Fibroblast of villous mesenchyme (primary cell): ENCODE measurements at regions not wholly inside any gene's neighbourhood (a gene's known extent, or its start where the extent isn't known, plus 50 kb on each side); places are given as distances from the start of the nearest gene placed in this dataset.
"Not testable (repeated sequence)": the region's sequence is repeated elsewhere in the genome, so short reads cannot be mapped to it uniquely, and the experiment has no call there.

Experiments
- DNase-seq: peaks from one replicate; pipeline ENCODE4 v3.0.0-alpha.2; 2010; ENCODE audit warnings: low read depth
- H3K4me3 ChIP-seq: 2 replicates; pipeline ENCODE4 v1.5.1; 2011; ENCODE audit warnings: low read depth, mild to moderate bottlenecking, low read length
- TF ChIP-seq, protein P1 (sequence below): IDR thresholded peaks from 2 replicates; pipeline ENCODE4 v1.5.1; 2012; ENCODE audit warnings: low read depth, mild to moderate bottlenecking, low read length; ENCODE audit not compliant: insufficient read depth

DNA sequence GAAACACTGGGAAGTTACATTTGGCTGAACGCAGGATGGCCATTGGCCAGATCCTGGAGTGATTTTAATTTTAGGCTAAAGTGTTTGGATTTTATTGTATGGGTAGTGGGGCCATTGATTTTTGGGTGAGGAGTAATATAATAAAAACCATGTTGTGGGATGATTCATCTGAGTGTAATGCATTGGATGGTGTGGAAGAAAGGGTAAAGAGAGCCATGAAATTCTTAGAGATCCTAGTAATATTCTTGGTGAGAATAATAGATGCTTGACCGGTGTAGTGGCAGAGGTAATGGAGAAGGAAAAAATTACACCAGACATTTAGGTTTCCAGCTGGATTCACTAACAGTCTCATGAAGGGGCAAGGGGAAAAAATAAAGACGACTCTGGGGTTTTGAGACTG lies 158.1 kb downstream of the NPR3 start:
- DNase-seq, result no peak
- TF ChIP-seq, protein P1, sequence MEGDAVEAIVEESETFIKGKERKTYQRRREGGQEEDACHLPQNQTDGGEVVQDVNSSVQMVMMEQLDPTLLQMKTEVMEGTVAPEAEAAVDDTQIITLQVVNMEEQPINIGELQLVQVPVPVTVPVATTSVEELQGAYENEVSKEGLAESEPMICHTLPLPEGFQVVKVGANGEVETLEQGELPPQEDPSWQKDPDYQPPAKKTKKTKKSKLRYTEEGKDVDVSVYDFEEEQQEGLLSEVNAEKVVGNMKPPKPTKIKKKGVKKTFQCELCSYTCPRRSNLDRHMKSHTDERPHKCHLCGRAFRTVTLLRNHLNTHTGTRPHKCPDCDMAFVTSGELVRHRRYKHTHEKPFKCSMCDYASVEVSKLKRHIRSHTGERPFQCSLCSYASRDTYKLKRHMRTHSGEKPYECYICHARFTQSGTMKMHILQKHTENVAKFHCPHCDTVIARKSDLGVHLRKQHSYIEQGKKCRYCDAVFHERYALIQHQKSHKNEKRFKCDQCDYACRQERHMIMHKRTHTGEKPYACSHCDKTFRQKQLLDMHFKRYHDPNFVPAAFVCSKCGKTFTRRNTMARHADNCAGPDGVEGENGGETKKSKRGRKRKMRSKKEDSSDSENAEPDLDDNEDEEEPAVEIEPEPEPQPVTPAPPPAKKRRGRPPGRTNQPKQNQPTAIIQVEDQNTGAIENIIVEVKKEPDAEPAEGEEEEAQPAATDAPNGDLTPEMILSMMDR, result no peak
- H3K4me3 ChIP-seq, result no peak overlapping the region

DNA sequence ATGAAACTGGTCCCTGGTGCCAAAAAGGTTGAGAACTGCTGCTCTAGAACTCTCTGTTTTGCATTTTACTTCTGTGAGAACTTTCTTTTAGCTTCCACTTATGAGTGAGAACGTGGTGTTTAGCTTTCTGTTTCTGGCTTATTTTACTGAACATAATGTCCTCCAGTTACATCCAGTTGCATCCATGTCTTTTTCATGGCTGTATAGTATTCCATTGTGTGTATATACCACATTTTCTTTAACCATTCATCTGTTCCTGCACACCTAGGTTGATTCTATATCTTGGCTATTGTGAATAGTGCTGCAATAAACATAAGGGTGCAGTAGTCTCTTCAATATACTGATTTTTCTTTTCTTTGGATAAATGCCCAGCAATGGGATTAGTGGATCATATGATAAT lies 165.7 kb downstream of the NPR3 start:
- no peak for DNase-seq
- H3K4me3 ChIP-seq, result no peak overlapping the region
- TF ChIP-seq, protein P1, result no peak

DNA sequence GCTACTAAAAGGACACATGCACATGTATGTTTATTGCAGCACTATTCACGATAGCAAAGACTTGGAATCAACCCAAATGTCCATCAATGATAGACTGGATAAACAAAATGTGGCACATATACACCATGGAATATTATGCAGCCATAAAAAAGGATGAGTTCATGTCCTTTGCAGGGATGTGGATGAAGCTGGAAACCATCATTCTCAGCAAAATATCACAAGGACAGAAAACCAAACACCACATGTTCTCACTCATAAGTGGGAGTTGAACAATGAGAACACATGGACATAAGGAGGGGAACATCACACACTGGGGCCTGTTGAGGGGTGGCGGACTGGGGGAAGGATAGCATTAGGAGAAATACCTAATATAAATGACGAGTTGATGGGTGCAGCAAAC lies 168.2 kb downstream of the NPR3 start:
- not testable (repeated sequence) for DNase-seq, H3K4me3 ChIP-seq

DNA sequence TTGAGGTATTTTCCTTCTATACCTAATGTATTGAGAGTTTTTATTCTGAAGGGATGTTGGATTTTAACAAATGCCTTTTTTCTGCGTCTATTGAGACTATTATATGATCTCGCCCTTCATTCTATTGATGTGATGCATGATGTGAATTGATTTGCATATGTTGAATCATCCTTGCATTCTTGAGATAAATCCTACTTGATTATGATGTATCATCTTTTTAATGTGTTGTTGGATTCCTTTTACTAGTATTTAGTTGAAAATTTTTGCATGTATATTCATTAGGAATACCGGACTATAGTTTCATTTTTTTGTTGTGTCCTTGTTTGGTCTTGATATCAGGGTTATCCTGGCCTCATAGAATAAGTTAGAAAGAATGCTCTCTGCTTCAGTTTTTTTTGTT lies 169.7 kb downstream of the NPR3 start:
- TF ChIP-seq, protein P1, result no peak
- DNase-seq, result no peak
- H3K4me3 ChIP-seq, result no peak overlapping the region

DNA sequence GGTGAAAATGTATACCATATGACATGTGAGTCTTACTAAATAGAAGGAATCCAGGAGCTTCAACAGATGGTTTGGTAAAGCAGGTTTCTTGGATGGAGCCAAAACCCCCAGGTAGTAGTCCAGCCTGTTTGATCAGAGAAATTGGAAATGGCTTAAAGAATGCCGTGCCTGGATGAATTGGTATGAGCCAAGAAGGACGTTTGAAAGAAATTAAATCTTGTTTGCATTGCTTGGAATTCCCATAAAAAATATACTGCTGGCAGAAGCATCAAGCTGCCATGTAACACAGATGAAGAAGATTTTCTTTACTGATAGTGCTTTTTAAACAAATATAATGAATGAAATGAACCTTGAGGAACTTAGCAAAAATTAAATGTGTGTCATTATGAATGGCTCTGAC lies 176.3 kb downstream of the NPR3 start:
- TF ChIP-seq, protein P1, result no peak
- H3K4me3 ChIP-seq, result no peak overlapping the region
- DNase-seq, result no peak

DNA sequence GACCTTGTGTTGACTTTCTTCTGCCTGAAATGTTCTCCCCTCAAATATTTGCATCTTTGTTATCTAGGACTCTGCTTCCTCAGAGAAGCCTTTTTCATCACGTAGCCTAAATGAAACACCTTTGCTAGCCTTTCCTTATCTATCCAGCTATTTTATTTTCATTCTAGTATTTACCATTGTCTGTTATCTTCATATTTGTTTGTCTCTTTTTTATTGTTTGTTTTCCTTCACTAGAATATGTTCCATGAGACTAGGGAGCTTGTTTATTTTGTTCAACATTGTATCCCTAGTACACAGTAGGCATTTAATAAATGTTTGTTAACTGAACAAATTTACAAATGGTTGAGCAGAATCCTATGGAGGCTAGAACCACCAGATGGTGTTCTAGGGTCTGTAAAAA lies 178.0 kb downstream of the NPR3 start:
- DNase-seq, result no peak
- TF ChIP-seq, protein P1, result no peak
- no peak overlapping the region for H3K4me3 ChIP-seq

DNA sequence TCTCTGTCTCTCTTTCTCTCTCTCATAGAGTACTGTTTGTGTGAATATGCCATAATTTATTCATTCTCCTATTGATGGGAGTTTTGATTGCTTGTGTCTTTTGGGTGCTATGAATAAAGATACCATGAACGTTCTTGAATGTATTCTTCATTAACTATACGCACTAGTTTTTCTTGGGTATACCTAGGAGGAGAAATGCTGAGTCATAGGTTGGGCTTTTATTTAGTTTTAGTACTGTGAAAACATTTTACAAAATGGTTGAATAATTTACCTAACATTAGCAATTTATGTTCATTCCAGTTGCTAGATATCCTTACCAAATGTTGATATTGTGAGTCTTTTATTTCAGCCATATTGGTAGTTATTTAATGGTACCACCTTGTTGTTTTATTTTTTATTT lies 192.5 kb downstream of the NPR3 start:
- TF ChIP-seq, protein P1, result no peak
- H3K4me3 ChIP-seq, result no peak overlapping the region
- DNase-seq, result no peak

DNA sequence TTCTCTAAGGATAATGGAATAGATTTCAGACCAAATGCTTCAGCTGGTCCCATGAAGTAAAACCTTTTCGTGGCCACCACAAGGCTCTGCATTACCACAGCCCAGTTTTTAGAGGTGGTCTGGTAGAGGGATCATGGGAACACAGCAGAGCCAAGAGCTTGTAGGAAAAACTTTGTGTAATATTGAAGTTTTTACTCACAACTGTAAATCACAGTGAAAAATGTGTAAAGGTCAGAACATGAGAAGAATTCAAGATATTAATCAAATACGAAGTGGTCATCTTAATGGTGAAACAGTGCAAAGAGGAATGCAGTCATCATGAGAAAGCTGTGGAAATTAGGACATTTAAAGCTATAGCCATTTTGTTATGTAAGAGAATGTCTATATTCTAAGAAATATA lies 197.5 kb downstream of the NPR3 start:
- TF ChIP-seq, protein P1, result no peak
- DNase-seq, result peak; percentile 35
- no peak overlapping the region for H3K4me3 ChIP-seq
